NCI-H524 treated with DMSO at 0.1 percent for 48 hours (cell line): ENCODE measurements at regions not wholly inside any gene's neighbourhood (a gene's known extent, or its start where the extent isn't known, plus 50 kb on each side); places are given as distances from the start of the nearest gene placed in this dataset.

Experiments
- DNase-seq: peaks from one replicate; lab custom pipeline; 2025; lab: John Stamatoyannopoulos, UW

GRCh38 chr10:47104786-47105385 is 193.7 kb downstream of the PTPN20 start:
- no peak for DNase-seq

DNA sequence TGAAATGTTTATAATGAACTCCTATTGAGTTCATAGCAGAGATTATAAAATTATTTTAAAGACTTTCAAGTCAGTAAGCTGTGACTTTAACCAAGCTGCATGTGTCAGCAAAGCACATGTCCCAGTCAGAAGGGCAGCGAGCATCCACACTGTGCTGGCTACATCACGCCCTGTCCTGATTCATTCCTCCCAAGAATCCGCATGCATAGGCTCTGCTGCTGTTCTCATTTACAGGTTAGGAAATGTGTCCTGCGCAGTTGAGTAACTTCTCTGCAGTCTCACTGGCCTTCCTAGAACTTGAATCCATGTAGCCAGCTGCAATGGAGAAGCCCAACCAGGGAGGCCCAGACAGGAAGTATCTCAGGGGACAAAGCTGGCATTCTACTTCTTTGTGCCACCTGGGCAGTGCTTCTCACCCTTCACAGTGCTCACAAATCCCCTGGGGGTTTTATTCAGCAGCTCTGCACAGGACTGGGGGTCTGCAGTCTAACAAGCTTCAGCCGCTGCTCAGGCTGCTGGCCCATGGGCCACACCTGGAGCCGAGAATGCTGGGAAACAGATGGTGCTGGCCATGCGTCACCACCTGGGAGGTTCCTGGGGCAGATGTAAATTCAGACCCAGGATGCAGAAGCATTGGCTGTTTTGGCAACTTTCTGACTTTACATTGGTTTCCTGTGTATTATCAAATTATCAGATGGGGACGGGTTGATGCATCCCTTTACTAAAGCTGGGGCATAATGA is 192.8 kb upstream of the GDF10 start:
- DNase-seq = no peak

GRCh38 chr10:47109906-47110305 is 190.1 kb upstream of the GDF10 start:
- DNase-seq = no peak

DNA sequence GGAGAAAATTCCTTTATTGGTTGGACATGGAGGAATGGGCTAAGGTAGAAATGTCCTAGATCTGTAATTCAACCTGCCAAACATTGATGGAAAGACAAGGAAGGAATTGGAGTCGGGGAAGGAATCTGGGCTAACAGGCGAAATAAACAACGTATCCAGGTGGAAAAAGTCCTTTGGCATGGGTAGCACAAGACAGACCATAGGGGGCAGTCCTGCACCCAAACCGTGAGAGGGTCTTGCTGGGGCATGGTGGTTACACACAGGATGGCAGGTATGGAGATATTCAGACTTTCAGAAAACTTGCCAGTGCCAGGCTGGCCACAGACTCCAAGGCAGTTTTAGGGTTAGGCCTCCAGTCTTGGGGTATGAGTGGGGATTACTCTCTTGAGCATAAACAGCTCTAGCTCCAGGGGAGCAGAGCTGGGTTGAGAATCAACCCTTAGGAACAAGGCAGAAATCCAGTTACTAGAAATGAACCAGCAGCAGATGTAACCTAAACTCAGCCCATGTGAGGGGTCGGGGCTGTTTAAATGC is 188.6 kb upstream of the GDF10 start:
- no peak for DNase-seq

GRCh38 chr10:47112612-47113011 is 187.4 kb upstream of the GDF10 start:
- no peak for DNase-seq

GRCh38 chr10:47113907-47114500 is 186.0 kb upstream of the GDF10 start:
- no peak for DNase-seq

DNA sequence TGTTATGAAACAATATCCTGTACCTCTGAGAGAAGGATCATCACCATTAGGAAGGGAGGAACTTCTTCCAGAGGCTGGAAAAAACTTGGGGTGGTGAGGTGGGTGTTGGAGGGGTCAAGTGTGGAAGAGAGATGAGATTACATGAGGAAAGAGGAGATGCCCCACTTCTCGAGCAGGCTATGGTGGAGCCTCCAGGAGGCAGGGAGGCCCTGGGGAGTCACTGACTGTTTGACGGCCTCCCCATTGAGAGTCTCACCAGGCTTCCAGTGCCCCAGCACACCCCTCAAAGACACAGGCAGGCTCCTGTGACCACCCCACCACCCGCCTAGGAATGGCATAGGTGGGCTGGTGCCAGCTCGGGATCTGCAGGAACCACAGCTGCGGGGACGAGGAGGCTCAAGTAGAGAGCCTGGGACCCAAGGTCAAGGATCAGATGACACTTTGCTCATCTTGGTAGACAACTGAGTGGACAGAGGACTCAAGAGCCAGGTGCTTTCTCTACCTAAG is 185.3 kb upstream of the GDF10 start:
- DNase-seq = no peak

- no peak for DNase-seq
These were observed 184.7 kb upstream of the GDF10 start for GRCh38 chr10:47115322-47115721.

GRCh38 chr10:47116445-47116844 is 183.6 kb upstream of the GDF10 start:
- no peak for DNase-seq

GRCh38 chr10:47118326-47118725 is 181.7 kb upstream of the GDF10 start:
- DNase-seq = no peak

DNA sequence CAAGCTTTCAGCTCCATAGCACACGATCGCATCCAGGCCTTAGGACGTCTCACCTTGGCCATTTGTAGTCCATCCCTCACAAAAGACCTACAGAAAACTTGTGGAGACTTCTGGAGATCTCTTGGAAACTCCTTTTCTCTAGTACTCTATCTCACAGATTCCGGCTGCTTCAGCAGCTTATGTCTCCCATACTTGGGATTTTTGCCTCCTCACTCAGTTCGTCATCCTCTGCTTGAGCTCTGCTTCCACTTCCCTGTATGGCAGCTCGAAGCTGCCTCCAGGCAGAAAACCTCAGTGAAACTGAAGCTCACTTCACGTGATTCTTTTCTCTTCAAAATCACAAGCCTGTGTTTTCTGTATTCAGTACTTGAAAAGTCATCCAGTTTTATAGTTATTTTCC is 178.7 kb upstream of the GDF10 start:
- no peak for DNase-seq

DNA sequence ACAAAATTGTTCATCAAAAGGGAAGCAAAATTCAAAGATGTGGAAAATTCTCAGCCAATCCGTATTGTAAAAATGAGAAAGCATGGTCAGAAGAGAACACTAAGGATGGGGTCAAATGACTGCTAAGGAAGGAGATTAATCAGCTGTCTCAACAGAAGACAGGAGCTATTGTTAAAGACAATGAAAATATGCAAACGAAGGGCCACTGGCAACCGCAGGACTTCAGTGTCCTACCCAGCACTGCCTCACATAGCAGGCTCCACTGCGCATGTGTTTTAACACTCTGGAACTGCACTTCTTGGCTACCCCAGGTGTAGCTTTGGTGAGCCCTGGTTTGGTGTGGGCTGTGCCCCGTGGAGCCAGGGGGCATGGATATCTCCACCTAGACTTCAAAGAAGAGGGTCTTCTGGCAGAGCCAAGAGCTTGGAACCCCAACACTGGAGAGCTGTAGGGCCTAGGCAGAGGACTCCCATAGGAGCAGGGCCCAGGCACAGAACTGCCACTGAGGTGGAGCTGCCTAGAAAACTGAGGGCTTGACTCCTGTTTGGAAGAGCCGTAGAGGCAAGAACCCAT is 176.2 kb upstream of the GDF10 start:
- DNase-seq = no peak

DNA sequence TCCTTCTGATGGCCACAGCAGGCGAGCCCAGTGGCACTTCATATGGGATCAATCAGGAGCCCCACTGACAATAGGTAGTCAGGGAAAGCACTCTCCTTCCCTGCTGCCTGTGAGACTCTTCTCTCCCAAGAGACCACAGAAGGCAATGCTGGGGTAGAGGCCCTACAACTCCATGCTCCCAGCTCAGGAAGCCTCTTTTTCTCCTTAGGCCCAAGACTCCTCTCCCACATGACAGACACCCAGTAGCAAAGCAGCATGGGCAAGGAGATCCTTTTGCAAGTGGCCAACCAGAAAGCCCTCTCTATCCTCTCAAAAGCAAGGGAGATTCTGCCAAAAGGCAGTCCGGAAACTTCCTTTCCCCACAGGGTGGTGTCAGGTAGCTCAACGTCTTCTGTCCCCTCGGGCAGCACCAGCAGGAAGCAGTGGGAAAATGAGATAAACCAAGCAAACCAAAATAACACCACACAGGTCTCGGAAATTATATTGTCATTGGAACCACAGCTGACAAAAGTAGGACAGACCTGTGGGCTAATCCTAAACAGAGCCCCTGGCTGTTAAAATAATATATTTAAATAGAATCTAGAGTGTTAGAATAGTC is 172.7 kb upstream of the GDF10 start:
- DNase-seq = no peak

- DNase-seq = no peak
These were observed 169.5 kb upstream of the GDF10 start for GRCh38 chr10:47130491-47130890.

DNA sequence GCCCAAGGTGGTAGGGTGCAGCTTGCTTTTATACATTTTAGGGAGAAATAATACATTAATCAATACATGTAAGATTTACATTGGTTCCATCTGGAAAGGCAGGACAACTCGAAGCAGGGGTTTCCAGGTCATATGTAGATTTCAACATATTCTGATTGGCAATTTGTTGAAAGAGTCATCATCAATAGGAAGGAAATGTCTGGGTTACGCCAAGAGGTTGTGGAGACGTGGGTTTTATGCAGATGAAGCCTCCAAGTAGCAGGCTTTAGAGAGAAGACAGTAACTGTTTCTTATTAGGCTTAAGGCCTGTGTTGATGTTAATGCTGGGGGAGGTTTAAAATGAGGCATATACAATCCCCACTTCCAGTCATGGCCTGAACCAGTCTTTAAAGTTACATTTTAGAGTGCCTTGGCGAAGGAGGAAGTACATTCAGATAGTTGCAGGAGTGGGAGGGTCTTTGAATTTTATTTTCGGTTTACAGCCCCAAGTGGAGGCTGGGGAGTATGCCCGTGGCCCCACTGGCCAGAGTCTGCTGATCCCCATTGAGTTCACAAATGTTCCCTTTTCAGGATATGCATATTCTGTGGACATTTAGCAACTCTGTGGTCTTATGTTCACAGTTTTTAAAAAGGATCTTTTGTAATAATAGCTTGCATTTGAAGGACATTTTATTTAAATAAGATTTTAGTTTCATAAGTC is 166.0 kb upstream of the GDF10 start:
- no peak for DNase-seq

GRCh38 chr10:47136866-47137265 is 163.1 kb upstream of the GDF10 start:
- DNase-seq = no peak

DNA sequence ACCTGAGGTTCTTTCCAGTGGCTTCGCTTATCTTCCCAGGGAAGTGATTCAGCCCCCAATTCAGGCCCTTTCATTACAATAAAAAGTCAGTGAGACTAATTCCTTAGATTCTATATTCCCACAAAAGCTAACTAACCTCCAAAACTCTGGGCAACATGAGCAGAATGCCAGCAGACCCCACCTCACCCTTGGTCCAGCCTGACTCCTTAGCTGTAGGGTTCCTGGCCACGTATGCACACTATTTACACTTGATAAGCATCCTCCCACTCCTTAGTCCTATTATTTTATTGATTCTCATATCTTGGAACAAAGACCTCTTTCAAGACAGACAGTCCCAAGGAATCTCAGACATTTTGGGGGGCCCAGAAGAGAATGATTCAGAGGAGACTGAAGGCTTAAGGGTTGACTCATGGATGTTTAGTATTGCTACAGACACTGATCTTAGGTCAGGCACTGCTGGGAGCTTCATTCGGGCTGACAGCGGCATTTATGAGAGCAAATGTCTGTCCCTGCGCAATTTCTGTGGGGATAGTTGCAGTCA is 162.6 kb upstream of the GDF10 start:
- no peak for DNase-seq

DNA sequence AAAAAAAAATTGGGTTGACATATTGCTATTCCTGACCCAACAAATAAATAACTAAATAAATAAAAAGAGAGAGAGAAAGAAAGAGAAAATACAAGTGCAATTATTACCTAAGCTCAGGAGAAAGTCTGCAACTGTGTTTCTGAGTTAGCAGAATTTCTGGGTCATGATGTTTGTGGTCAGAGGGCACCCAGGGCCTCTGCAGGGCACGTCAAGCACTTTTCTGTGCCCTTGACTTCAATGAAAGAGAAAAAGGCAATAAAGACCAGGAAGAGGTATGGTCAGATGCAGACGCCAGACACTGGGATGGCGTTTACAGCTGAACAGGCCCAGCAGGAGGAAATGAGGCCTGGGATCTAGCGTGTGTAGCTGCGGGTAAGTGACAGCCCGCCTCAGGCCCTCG is 160.9 kb upstream of the GDF10 start:
- no peak for DNase-seq

- DNase-seq = no peak
These were observed 159.1 kb upstream of the GDF10 start for GRCh38 chr10:47140761-47141348.

- DNase-seq = no peak
These were observed 158.6 kb upstream of the GDF10 start for GRCh38 chr10:47141349-47141748.

GRCh38 chr10:47143072-47143471 is 156.9 kb upstream of the GDF10 start:
- DNase-seq = no peak
